Adrenal gland (tissue), 5 donors: ENCODE measurements at regions not wholly inside any gene's neighbourhood (a gene's known extent, or its start where the extent isn't known, plus 50 kb on each side); places are given as distances from the start of the nearest gene placed in this dataset.

Source experiments
- POLR2A ChIP-seq, 2 donors: fragments of 450-650 bp; IDR thresholded peaks; one replicate each; pipeline ENCODE4 v1.6.1; 2017; ENCODE audit warnings: antibody characterized with exemption in 2 of 2, mild to moderate bottlenecking in 2 of 2, moderate library complexity in 1 of 2
- TF ChIP-seq, protein P1 (sequence below), 6 experiments: fragments of 450-650 bp in 4 of 6; fragments of 200-600 bp in 2 of 6; sonication (generic) in 1 of 6; IDR thresholded peaks; 1 replicate in 5 of 6; 2 replicates in 1 of 6; pipeline versions ENCODE4 v1.5.1 to v1.8.0; 2016 to 2021; ENCODE audit warnings: antibody characterized with exemption in 6 of 6, mild to moderate bottlenecking in 2 of 6, moderate library complexity in 1 of 6
- donor health status: DM: no; HTN: no; CAD: no.

DNA sequence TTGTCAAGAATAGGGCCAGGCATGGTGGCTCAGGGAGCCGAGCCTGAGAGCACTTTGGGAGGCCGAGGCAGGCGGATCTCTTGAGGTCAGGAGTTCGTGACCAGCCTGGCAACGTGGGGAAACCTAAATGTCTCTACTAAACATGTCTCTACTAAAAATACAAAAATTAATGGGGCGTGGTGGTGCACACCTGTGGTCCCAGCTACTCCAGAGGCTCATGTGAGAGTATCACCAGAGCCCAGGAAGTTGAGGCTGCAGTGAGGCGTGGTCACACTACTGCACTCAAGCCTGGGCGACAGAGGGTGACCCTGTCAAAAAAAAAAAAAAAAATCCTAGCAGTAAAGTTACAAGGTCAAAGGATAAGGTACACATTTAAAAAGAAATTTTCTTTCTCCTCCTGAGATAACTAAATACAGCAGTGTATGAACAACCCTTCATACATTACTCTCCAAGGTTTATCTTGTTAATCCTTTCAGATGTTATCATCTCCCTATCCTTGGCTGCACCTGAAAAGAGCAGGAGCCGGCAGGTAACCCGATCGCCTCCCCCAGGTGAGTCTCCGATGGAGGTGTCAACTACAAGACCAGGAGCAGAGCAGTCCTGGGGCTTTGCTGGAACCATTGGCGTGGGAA is 122.3 kb downstream of the GOSR1 start:
- no peak for TF ChIP-seq POLR2A (IDR thresholded peaks at IDR 0.05)
- TF ChIP-seq, protein P1, sequence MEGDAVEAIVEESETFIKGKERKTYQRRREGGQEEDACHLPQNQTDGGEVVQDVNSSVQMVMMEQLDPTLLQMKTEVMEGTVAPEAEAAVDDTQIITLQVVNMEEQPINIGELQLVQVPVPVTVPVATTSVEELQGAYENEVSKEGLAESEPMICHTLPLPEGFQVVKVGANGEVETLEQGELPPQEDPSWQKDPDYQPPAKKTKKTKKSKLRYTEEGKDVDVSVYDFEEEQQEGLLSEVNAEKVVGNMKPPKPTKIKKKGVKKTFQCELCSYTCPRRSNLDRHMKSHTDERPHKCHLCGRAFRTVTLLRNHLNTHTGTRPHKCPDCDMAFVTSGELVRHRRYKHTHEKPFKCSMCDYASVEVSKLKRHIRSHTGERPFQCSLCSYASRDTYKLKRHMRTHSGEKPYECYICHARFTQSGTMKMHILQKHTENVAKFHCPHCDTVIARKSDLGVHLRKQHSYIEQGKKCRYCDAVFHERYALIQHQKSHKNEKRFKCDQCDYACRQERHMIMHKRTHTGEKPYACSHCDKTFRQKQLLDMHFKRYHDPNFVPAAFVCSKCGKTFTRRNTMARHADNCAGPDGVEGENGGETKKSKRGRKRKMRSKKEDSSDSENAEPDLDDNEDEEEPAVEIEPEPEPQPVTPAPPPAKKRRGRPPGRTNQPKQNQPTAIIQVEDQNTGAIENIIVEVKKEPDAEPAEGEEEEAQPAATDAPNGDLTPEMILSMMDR (IDR thresholded peaks at IDR 0.05): no peak
